Thymus (tissue), 11 donors: ENCODE measurements at regions not wholly inside any gene's neighbourhood (a gene's known extent, or its start where the extent isn't known, plus 50 kb on each side); places are given as distances from the start of the nearest gene placed in this dataset.
A peak's percentile ranks its signal among the peaks of the same experiment; 100 is the strongest.

Experiments
- DNase-seq, 9 donors: peaks; one replicate each; pipeline ENCODE4 v3.0.0-alpha.2; 2013; ENCODE audit warnings: low spot score in 9 of 9, low read depth in 6 of 9, missing footprints in 1 of 9
- H3K27ac ChIP-seq, 2 donors: one replicate each; pipeline ENCODE4 v1.5.1; 2013; ENCODE audit warnings: control low read depth in 1 of 2, low read depth in 1 of 2, low read length in 1 of 2, mild to moderate bottlenecking in 1 of 2, moderate library complexity in 1 of 2
- H3K27me3 ChIP-seq, 2 donors: one replicate each; pipeline ENCODE4 v1.5.1; 2013; ENCODE audit warnings: low read length in 1 of 2; ENCODE audit not compliant: control insufficient read depth in 2 of 2, insufficient read depth in 1 of 2
- H3K36me3 ChIP-seq, 2 donors: one replicate each; pipeline ENCODE4 v1.5.1; 2013; ENCODE audit warnings: low read length in 1 of 2, mild to moderate bottlenecking in 1 of 2, moderate library complexity in 1 of 2; ENCODE audit not compliant: control insufficient read depth in 2 of 2, insufficient read depth in 2 of 2
- H3K4me1 ChIP-seq, 2 donors: one replicate each; pipeline ENCODE4 v1.5.1; 2013; ENCODE audit warnings: low read length in 2 of 2; ENCODE audit not compliant: control insufficient read depth in 2 of 2, insufficient read depth in 2 of 2
- H3K4me3 ChIP-seq, 2 donors: one replicate each; pipeline ENCODE4 v1.5.1; 2013; ENCODE audit warnings: low read length in 2 of 2, control low read depth in 1 of 2, mild to moderate bottlenecking in 1 of 2
- H3K9me3 ChIP-seq, 2 donors: one replicate each; pipeline ENCODE4 v1.5.1; 2013; ENCODE audit warnings: low read length in 1 of 2, mild to moderate bottlenecking in 1 of 2; ENCODE audit not compliant: control insufficient read depth in 2 of 2, insufficient read depth in 1 of 2
- WGBS: extraction: QIAGEN DNeasy Blood & Tissue Kit; methylation state at CpG from one replicate; pipeline ENCODE4 v1.1.7; 2013; 5-methylcytosine and 5-hydroxymethylcytosine counted together
- donor health status: healthy.

- no peak overlapping the region for H3K27ac ChIP-seq
- H3K36me3 ChIP-seq, result no peaks in the 10 kb centered on the region
- 98% methylated on average over 1 of the region's 1 CpG for WGBS
- H3K4me1 ChIP-seq, result no peaks in the 10 kb centered on the region
- no peak overlapping the region for H3K4me3 ChIP-seq
- H3K27me3 ChIP-seq, result no peaks in the 10 kb centered on the region
- no peak for DNase-seq
- H3K9me3 ChIP-seq, result no peaks in the 10 kb centered on the region
These were observed 184.5 kb downstream of the TANC2 start for GRCh38 chr17:63150490-63150889.

GRCh38 chr17:63150994-63151464 is 185.0 kb downstream of the TANC2 start:
- no peaks in the 10 kb centered on the region for H3K27me3 ChIP-seq
- no peaks in the 10 kb centered on the region for H3K4me1 ChIP-seq
- H3K4me3 ChIP-seq, result no peak overlapping the region
- WGBS, result 98% methylated on average over 4 of the region's 4 CpGs
- H3K27ac ChIP-seq, result no peak overlapping the region
- H3K36me3 ChIP-seq, result no peaks in the 10 kb centered on the region
- no peaks in the 10 kb centered on the region for H3K9me3 ChIP-seq
- no peak for DNase-seq

- 98% methylated on average over 4 of the region's 4 CpGs for WGBS
- no peak overlapping the region for H3K4me3 ChIP-seq
- H3K36me3 ChIP-seq, result no peaks in the 10 kb centered on the region
- no peaks in the 10 kb centered on the region for H3K9me3 ChIP-seq
- DNase-seq, result no peak
- H3K27me3 ChIP-seq, result no peaks in the 10 kb centered on the region
- H3K27ac ChIP-seq, result no peak overlapping the region
- no peaks in the 10 kb centered on the region for H3K4me1 ChIP-seq
These were observed 186.0 kb downstream of the TANC2 start for GRCh38 chr17:63151941-63152523.

- no peak for DNase-seq
- Histone ChIP-seq H3K4me1 (no peaks in the 10 kb centered on the region), H3K36me3 (no peaks in the 10 kb centered on the region), H3K27me3 (no peaks in the 10 kb centered on the region), H3K27ac (no peak overlapping the region), H3K4me3 (no peak overlapping the region), H3K9me3 (no peaks in the 10 kb centered on the region)
- 96% methylated on average over 1 of the region's 1 CpG for WGBS
These were observed 187.5 kb downstream of the TANC2 start for GRCh38 chr17:63153488-63153887.

- Histone ChIP-seq H3K27ac (no peak overlapping the region), H3K36me3 (no peaks in the 10 kb centered on the region), H3K4me1 (no peaks in the 10 kb centered on the region), H3K9me3 (no peaks in the 10 kb centered on the region), H3K4me3 (no peak overlapping the region), H3K27me3 (no peaks in the 10 kb centered on the region)
- no peak for DNase-seq
- WGBS, result 96% methylated on average over 1 of the region's 1 CpG
These were observed 188.7 kb downstream of the TANC2 start for GRCh38 chr17:63154586-63155244.

GRCh38 chr17:63156986-63157385 is 191.0 kb downstream of the TANC2 start:
- WGBS, result 72% methylated on average over 1 of the region's 1 CpG
- no peak overlapping the region for H3K4me3 ChIP-seq
- DNase-seq, result peak in 2 of 9 donors; percentile 4 to 16

GRCh38 chr17:63162406-63163157 is 196.5 kb downstream of the TANC2 start:
- 96% methylated on average over 5 of the region's 5 CpGs for WGBS
- H3K9me3 ChIP-seq, result no peaks in the 10 kb centered on the region

More at GRCh38 chr17:63156986-63157385, 191.0 kb downstream of the TANC2 start:
- no peaks in the 10 kb centered on the region for H3K36me3 ChIP-seq
- H3K27ac ChIP-seq, result no peak overlapping the region
- no peaks in the 10 kb centered on the region for H3K4me1 ChIP-seq
- H3K27me3 ChIP-seq, result no peaks in the 10 kb centered on the region
- H3K9me3 ChIP-seq, result no peaks in the 10 kb centered on the region

GRCh38 chr17:63163158-63163520 is 197.1 kb downstream of the TANC2 start:
- 98% methylated on average over 1 of the region's 1 CpG for WGBS

More at GRCh38 chr17:63162406-63163157, 196.5 kb downstream of the TANC2 start:
- no peaks in the 10 kb centered on the region for H3K27me3 ChIP-seq
- H3K4me3 ChIP-seq, result no peak overlapping the region
- H3K27ac ChIP-seq, result no peak overlapping the region
- no peak for DNase-seq
- no peaks in the 10 kb centered on the region for H3K4me1 ChIP-seq
- H3K36me3 ChIP-seq, result no peaks in the 10 kb centered on the region

GRCh38 chr17:63165400-63165799 is 199.4 kb downstream of the TANC2 start:
- Histone ChIP-seq H3K27ac (no peak overlapping the region), H3K9me3 (no peaks in the 10 kb centered on the region), H3K36me3 (no peaks in the 10 kb centered on the region), H3K27me3 (no peaks in the 10 kb centered on the region), H3K4me3 (no peak overlapping the region), H3K4me1 (no peaks in the 10 kb centered on the region)
- WGBS, result 73% methylated on average over 2 of the region's 2 CpGs
- DNase-seq, result no peak

More at GRCh38 chr17:63163158-63163520, 197.1 kb downstream of the TANC2 start:
- H3K27me3 ChIP-seq, result no peaks in the 10 kb centered on the region
- DNase-seq, result no peak
- no peaks in the 10 kb centered on the region for H3K4me1 ChIP-seq
- no peak overlapping the region for H3K4me3 ChIP-seq
- H3K9me3 ChIP-seq, result no peaks in the 10 kb centered on the region
- H3K27ac ChIP-seq, result no peak overlapping the region
- H3K36me3 ChIP-seq, result no peaks in the 10 kb centered on the region
